PC-9 (cell line): ENCODE measurements at regions not wholly inside any gene's neighbourhood (a gene's known extent, or its start where the extent isn't known, plus 50 kb on each side); places are given as distances from the start of the nearest gene placed in this dataset.
"Not testable (repeated sequence)": the region's sequence is repeated elsewhere in the genome, so short reads cannot be mapped to it uniquely, and the experiment has no call there.

ENCODE experiments used
- BruUV-seq: library from RNA; stranded (reverse); fragments of 400-500 nt; replicated peaks from 2 replicates; lab custom pipeline; 2021; lab: Mats Ljungman, UMichigan
- CTCF ChIA-PET: fragments of 300-600 bp; sonication (Branson Sonifier 250); formaldehyde crosslinking; loops from one replicate; lab custom pipeline; 2022; ENCODE audit warnings: antibody characterized with exemption; lab: Charles Lee
- POLR2A ChIA-PET: fragments of 300-600 bp; sonication (Branson Sonifier 250); formaldehyde crosslinking; loops from one replicate; lab custom pipeline; 2022; ENCODE audit warnings: antibody characterized with exemption; ENCODE audit not compliant: unreplicated experiment; lab: Charles Lee
- DNase-seq, 2 experiments: peaks; one replicate each; pipeline versions ENCODE4 v3.0.0 to v3.0.0-alpha.2; 2015 to 2022; ENCODE audit warnings: mixed read lengths in 1 of 2
- H2AFZ ChIP-seq: fragments of 200-600 bp; sonication (generic); 2 replicates; pipeline ENCODE4 v1.8.1; 2017; ENCODE audit warnings: antibody characterized with exemption
- H3F3A ChIP-seq: fragments of 200-600 bp; sonication (generic); 2 replicates; pipeline ENCODE4 v1.8.1; 2017; ENCODE audit warnings: antibody characterized with exemption, mild to moderate bottlenecking, low read depth; ENCODE audit not compliant: insufficient read depth
- H3K27ac ChIP-seq: fragments of 200-600 bp; sonication (generic); 2 replicates; pipeline ENCODE4 v1.6.1; 2016; ENCODE audit warnings: mixed run types
- H3K27me3 ChIP-seq: fragments of 200-600 bp; sonication (generic); 2 replicates; pipeline ENCODE4 v1.6.1; 2016; ENCODE audit warnings: low read depth, mixed run types; ENCODE audit not compliant: insufficient read depth
- H3K36me3 ChIP-seq: fragments of 200-600 bp; sonication (generic); 2 replicates; pipeline ENCODE4 v1.6.1; 2016; ENCODE audit warnings: low read depth, mixed run types
- H3K4me1 ChIP-seq: fragments of 200-600 bp; sonication (generic); replicated peaks from 2 replicates; pipeline ENCODE4 v1.6.1; 2016; ENCODE audit warnings: mixed run types; ENCODE audit not compliant: insufficient read depth
- H3K4me2 ChIP-seq: fragments of 200-600 bp; sonication (generic); 2 replicates; pipeline ENCODE4 v1.6.1; 2017; ENCODE audit warnings: mixed run types
- H3K4me3 ChIP-seq: fragments of 200-600 bp; sonication (generic); 2 replicates; pipeline ENCODE4 v1.6.1; 2016; ENCODE audit warnings: mixed run types
- H3K79me2 ChIP-seq: fragments of 200-600 bp; sonication (generic); 2 replicates; pipeline ENCODE4 v1.6.1; 2017; ENCODE audit warnings: low read depth, mixed run types
- H3K9me2 ChIP-seq: fragments of 200-600 bp; sonication (generic); 2 replicates; pipeline ENCODE4 v1.8.1; 2017; ENCODE audit warnings: mild to moderate bottlenecking; ENCODE audit not compliant: insufficient read depth
- H3K9me3 ChIP-seq: fragments of 200-600 bp; sonication (generic); 2 replicates; pipeline ENCODE4 v1.8.1; 2016; ENCODE audit warnings: low read depth; ENCODE audit not compliant: insufficient read depth
- H4K20me1 ChIP-seq: fragments of 200-600 bp; sonication (generic); 2 replicates; pipeline ENCODE4 v1.8.1; 2017; ENCODE audit not compliant: insufficient read depth
- EZH2 ChIP-seq: fragments of 200-600 bp; sonication (generic); IDR thresholded peaks from 2 replicates; pipeline ENCODE4 v1.8.0; 2017; ENCODE audit warnings: antibody characterized with exemption, low read depth
- intact Hi-C: fragments of 100-400 bp; cut with micrococcal nuclease; formaldehyde crosslinking; loops from one replicate; pipeline ENCODE4 v1.10.0; 2022; ENCODE audit not compliant: unreplicated experiment
- TF ChIP-seq, protein P1 (sequence below): fragments of 200-600 bp; sonication (generic); conservative IDR thresholded peaks from 2 replicates; pipeline ENCODE4 v1.6.1; 2017; ENCODE audit warnings: mixed run types, antibody characterized with exemption, mild to moderate bottlenecking, moderate library complexity

DNA sequence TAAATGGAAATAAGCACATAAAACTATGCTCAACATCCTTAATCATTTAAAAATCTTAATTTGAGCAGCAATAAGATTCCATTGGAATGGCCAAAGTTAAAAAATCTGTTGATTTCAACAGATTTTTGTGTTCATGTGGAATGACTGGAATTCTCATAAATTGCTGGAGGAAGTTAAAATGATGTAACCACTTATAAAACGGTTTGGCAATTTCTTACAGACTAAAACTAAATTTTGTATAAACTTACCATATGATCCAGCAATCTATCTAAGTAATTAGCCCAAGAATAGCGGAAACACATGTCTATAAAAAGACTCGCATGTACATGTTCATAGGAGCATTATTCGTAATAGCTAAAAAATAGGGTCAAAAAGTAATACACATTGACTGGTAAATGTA lies 1713.6 kb downstream of the SI start:
- Histone ChIP-seq H3K9me2 (no peaks in the 10 kb centered on the region; the same call in 1 of the 2 replicates), H3K27ac (no peak overlapping the region), H3F3A (no peaks in the 10 kb centered on the region), H3K36me3 (no peaks in the 10 kb centered on the region), H3K27me3 (no peaks in the 10 kb centered on the region), H3K4me2 (no peak overlapping the region), H3K79me2 (no peaks in the 10 kb centered on the region), H2AFZ (no peak overlapping the region), H3K4me1 (no peaks in the 10 kb centered on the region), H4K20me1 (no peaks in the 10 kb centered on the region), H3K9me3 (no peaks in the 10 kb centered on the region), H3K4me3 (no peak overlapping the region)
- BruUV-seq: no TSS peak
- POLR2A ChIA-PET: no interaction called here
- intact Hi-C loops: no loop called here
- CTCF ChIA-PET: no interaction called here
- DNase-seq: no peak
- TF ChIP-seq, protein P1, sequence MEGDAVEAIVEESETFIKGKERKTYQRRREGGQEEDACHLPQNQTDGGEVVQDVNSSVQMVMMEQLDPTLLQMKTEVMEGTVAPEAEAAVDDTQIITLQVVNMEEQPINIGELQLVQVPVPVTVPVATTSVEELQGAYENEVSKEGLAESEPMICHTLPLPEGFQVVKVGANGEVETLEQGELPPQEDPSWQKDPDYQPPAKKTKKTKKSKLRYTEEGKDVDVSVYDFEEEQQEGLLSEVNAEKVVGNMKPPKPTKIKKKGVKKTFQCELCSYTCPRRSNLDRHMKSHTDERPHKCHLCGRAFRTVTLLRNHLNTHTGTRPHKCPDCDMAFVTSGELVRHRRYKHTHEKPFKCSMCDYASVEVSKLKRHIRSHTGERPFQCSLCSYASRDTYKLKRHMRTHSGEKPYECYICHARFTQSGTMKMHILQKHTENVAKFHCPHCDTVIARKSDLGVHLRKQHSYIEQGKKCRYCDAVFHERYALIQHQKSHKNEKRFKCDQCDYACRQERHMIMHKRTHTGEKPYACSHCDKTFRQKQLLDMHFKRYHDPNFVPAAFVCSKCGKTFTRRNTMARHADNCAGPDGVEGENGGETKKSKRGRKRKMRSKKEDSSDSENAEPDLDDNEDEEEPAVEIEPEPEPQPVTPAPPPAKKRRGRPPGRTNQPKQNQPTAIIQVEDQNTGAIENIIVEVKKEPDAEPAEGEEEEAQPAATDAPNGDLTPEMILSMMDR: no peak
- no peak for TF ChIP-seq EZH2

DNA sequence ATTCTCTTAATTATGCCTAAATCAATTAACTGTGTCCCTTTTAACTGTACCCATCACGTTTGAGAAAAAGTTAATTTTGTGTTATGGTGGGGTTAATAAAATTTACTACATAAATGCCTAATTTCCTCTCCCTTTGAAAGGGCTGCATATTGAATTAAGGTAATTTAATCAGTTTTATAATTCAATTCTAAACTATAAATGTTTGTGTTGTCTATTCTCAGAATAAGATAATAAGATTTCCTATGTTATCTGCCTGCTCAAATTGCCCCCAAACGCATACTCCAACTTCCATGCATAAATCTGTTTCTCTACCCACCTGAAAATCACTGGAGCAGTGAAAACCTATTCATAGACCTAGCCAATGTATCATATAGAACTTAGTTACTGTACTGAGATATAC lies 1716.1 kb downstream of the SI start:
- no peaks in the 10 kb centered on the region for H3F3A ChIP-seq
- BruUV-seq: no TSS peak
- no peaks in the 10 kb centered on the region for H4K20me1 ChIP-seq
- H3K4me3 ChIP-seq: no peak overlapping the region
- TF ChIP-seq, protein P1: no peak
- TF ChIP-seq EZH2: no peak
- H3K79me2 ChIP-seq: no peaks in the 10 kb centered on the region
- DNase-seq: no peak
- intact Hi-C loops: no loop called here
- POLR2A ChIA-PET: no interaction called here
- CTCF ChIA-PET: no interaction called here
- no peak overlapping the region for H3K4me2 ChIP-seq
- no peaks in the 10 kb centered on the region for H3K9me3 ChIP-seq
- peak overlapping the region; percentile 76; the same call in 1 of the 2 replicates for H2AFZ ChIP-seq
- no peak overlapping the region for H3K27ac ChIP-seq
- H3K27me3 ChIP-seq: no peaks in the 10 kb centered on the region
- no peaks in the 10 kb centered on the region for H3K4me1 ChIP-seq
- no peaks in the 10 kb centered on the region; the same call in 1 of the 2 replicates for H3K9me2 ChIP-seq
- no peaks in the 10 kb centered on the region for H3K36me3 ChIP-seq

DNA sequence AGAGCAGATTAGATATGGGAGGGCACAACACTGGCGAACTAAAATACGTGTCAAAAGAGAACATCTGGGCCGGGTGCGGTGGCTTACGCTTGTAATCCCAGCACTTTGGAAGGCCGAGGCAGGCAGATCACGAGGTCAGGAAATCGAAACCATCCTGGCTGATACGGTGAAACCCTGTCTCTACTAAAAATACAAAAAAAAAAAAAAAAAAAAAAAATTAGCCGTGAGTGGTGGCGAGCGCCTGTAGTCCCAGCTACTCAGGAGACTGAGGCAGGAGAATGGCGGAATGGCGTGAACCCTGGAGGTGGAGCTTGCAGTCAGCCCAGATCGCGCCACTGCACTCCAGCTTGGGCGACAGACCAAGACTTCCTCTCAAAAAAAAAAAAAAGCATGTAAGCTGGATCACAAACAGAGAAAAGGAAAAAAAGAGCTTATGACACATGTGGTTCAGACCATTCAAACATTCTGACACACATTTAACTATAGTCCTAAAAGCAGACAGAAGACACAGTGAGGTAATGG lies 1716.9 kb downstream of the SI start:
- ChIA-PET CTCF (interaction anchor here (0.7 kb wide), 1 partner anchor 13 kb away, joined by 6 read pairs; no protein-coding TSS in a partner anchor), POLR2A (interaction anchor here (0.5 kb wide), 1 partner anchor 163 kb away, joined by 3 read pairs; no protein-coding TSS in a partner anchor)
- H3K9me2 ChIP-seq, H3K27me3 ChIP-seq, H3K36me3 ChIP-seq, intact Hi-C loops, H4K20me1 ChIP-seq, H3K79me2 ChIP-seq, H3F3A ChIP-seq, H3K9me3 ChIP-seq, BruUV-seq, H3K27ac ChIP-seq, H3K4me1 ChIP-seq: not testable (repeated sequence)
- Histone ChIP-seq H2AFZ (peak overlapping the region; percentile 76; the same call in 1 of the 2 replicates), H3K4me3 (peak overlapping the region; percentile 42; the same call in 1 of the 2 replicates), H3K4me2 (peak overlapping the region; percentile 55)
- DNase-seq: peak in 1 of 2 experiments; percentile 36

DNA sequence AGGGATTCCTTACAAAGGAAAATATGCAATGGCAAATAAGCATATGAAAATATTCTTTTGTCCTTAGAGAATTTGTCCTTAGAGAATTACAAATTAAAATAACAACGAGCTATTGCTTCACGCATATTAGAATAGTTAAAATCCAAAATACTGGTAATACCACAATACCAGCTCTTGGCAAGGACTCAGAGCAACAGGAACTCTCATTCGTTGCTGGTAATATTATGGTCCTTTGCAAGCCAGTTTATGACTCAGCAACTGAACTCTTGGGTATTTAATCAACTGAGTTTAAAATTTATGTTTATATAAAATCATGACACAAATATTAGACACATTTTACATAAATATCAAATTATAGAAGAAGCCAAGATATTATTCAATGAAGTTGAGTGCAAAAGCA lies 1730.4 kb downstream of the SI start:
- Histone ChIP-seq H3K79me2 (no peaks in the 10 kb centered on the region), H3F3A (no peaks in the 10 kb centered on the region), H3K9me3 (no peaks in the 10 kb centered on the region), H3K9me2 (no peaks in the 10 kb centered on the region; the same call in 1 of the 2 replicates), H3K4me1 (no peaks in the 10 kb centered on the region), H4K20me1 (no peaks in the 10 kb centered on the region), H3K4me2 (no peak overlapping the region), H3K4me3 (no peak overlapping the region), H2AFZ (no peak overlapping the region), H3K27me3 (no peaks in the 10 kb centered on the region), H3K36me3 (no peaks in the 10 kb centered on the region), H3K27ac (no peak overlapping the region)
- no TSS peak for BruUV-seq
- ChIA-PET POLR2A (no interaction called here), CTCF (no interaction called here)
- no peak for DNase-seq
- no peak for TF ChIP-seq EZH2
- TF ChIP-seq, protein P1: no peak
- intact Hi-C loops: no loop called here
